K562 (cell line): ENCODE measurements at regions not wholly inside any gene's neighbourhood (a gene's known extent, or its start where the extent isn't known, plus 50 kb on each side); places are given as distances from the start of the nearest gene placed in this dataset.

Source experiments
- ATAC-seq: fragments of 200-7000 bp; cut with Tn5 transposase; 3 replicates; pipeline ENCODE4 v1.9.1; 2020; ENCODE audit warnings: moderate library complexity
- BruUV-seq: library from RNA; stranded (reverse); fragments of 400-500 nt; replicated peaks from 2 replicates; lab custom pipeline; 2021; lab: Mats Ljungman, UMichigan
- CTCF ChIA-PET: fragments of 300-600 bp; formaldehyde crosslinking; extraction: SDS; loops from one replicate; lab custom pipeline; 2021; ENCODE audit warnings: low intra/inter-chr PET ratio; lab: Yijun Ruan, JAX
- POLR2A ChIA-PET: fragments of 300-600, 350-650 bp; sonication (Branson Sonifier 250); formaldehyde crosslinking; extraction: SDS; loops from one replicate; lab custom pipeline; 2021; ENCODE audit warnings: antibody characterized with exemption, inconsistent platforms; lab: Yijun Ruan, JAX
- DNase-seq, 4 experiments: peaks; one replicate each; pipeline versions ENCODE4 v3.0.0 to v3.0.0-alpha.2; 2011 to 2018; ENCODE audit warnings: low spot score in 3 of 4, mixed read lengths in 3 of 4; ENCODE audit errors: extremely low read depth in 1 of 4
- FAIRE-seq: peaks from 2 replicates; lab custom pipeline; 2011; peaks lifted over from hg19 to GRCh38; lab: Jason Lieb, UNC
- H2AFZ ChIP-seq: 2 replicates; pipeline ENCODE4 v1.6.0; 2011; ENCODE audit warnings: low read depth, low read length, control low read depth, inconsistent platforms
- H3K27ac ChIP-seq: fragments of 200-600 bp; 3 replicates; pipeline ENCODE4 v1.8.0; 2011; ENCODE audit warnings: low read depth, mild to moderate bottlenecking, control low read depth, inconsistent platforms, low read length, moderate library complexity, mixed read lengths; ENCODE audit errors: extremely low read depth
- H3K27me3 ChIP-seq, 2 experiments: fragments of 300-600 bp in 1 of 2; 2 replicates in 1 of 2; 3 replicates in 1 of 2; pipeline versions ENCODE4 v1.6.0 to v1.8.0; 2011; ENCODE audit warnings: inconsistent platforms in 2 of 2, low read length in 2 of 2, mild to moderate bottlenecking in 1 of 2, mixed read lengths in 1 of 2, moderate library complexity in 1 of 2; ENCODE audit not compliant: control insufficient read depth in 2 of 2, insufficient read depth in 2 of 2
- H3K36me3 ChIP-seq: fragments of 300-600 bp; 3 replicates; pipeline ENCODE4 v1.8.0; 2011; ENCODE audit warnings: mild to moderate bottlenecking, low read length, inconsistent platforms; ENCODE audit not compliant: control insufficient read depth, insufficient read depth
- H3K4me1 ChIP-seq, 2 experiments: fragments of 200-600 bp in 1 of 2; replicated peaks in 1 of 2; 2 replicates in 1 of 2; 3 replicates in 1 of 2; pipeline versions ENCODE4 v1.5.1 to v1.8.0; 2011; ENCODE audit warnings: inconsistent platforms in 2 of 2, low read length in 2 of 2, mild to moderate bottlenecking in 1 of 2, mixed read lengths in 1 of 2, moderate library complexity in 1 of 2; ENCODE audit not compliant: control insufficient read depth in 2 of 2, insufficient read depth in 2 of 2
- H3K4me2 ChIP-seq: 2 replicates; pipeline ENCODE4 v1.6.1; 2011; ENCODE audit warnings: low read length, control low read depth, inconsistent platforms, mixed read lengths; ENCODE audit not compliant: insufficient read depth
- H3K4me3 ChIP-seq: fragments of 200-600 bp; sonication (generic), shearing (Covaris generic); 2 replicates; pipeline ENCODE4 v1.5.1; 2016; ENCODE audit warnings: control low read depth, inconsistent platforms
- H3K79me2 ChIP-seq: fragments of 200-600 bp; 3 replicates; pipeline ENCODE4 v1.8.0; 2011; ENCODE audit warnings: low read length, inconsistent platforms; ENCODE audit not compliant: control insufficient read depth, insufficient read depth
- H3K9ac ChIP-seq, 2 experiments: 2 replicates each; pipeline versions ENCODE4 v1.6.0 to v1.6.1; 2011; ENCODE audit warnings: low read depth in 2 of 2, low read length in 2 of 2, control low read depth in 1 of 2, inconsistent platforms in 1 of 2, mild to moderate bottlenecking in 1 of 2, mixed read lengths in 1 of 2; ENCODE audit not compliant: insufficient read depth in 1 of 2
- H3K9me1 ChIP-seq: one replicate; pipeline ENCODE4 v1.6.0; 2011; ENCODE audit warnings: inconsistent platforms, mild to moderate bottlenecking, low read length, moderate library complexity; ENCODE audit not compliant: control insufficient read depth, insufficient read depth
- H3K9me3 ChIP-seq: replicated peaks from 2 replicates; pipeline ENCODE4 v1.5.1; 2011; ENCODE audit warnings: low read depth, low read length, inconsistent platforms; ENCODE audit not compliant: control insufficient read depth, insufficient read depth
- H4K20me1 ChIP-seq: replicated peaks from 2 replicates; pipeline ENCODE4 v1.6.1; 2011; ENCODE audit warnings: low read length, inconsistent platforms, mixed read lengths; ENCODE audit not compliant: control insufficient read depth, insufficient read depth
- NFIX ChIP-seq: fragments of 250-450 bp; sonication (Bioruptor Pico); IDR thresholded peaks from 2 replicates; pipeline ENCODE4 v1.4.0; 2020; ENCODE audit warnings: low read depth, mild to moderate bottlenecking, moderate library complexity
- RFX1 ChIP-seq: fragments of 450-650 bp; IDR thresholded peaks from 2 replicates; pipeline ENCODE4 v1.6.1; 2016; ENCODE audit warnings: mild to moderate bottlenecking, moderate library complexity
- RNF2 ChIP-seq: sonication (generic); IDR thresholded peaks from 2 replicates; pipeline ENCODE4 v1.6.1; 2016
- WGBS: fragments of 100-300 bp; shearing (Covaris generic); methylation state at CpG from one replicate; pipeline ENCODE4 v1.1.6; 2016; ENCODE audit warnings: low coverage, mixed read lengths; ENCODE audit not compliant: insufficient coverage; ENCODE audit errors: missing lambda C conversion rate; 5-methylcytosine and 5-hydroxymethylcytosine counted together
- in situ Hi-C: fragments of 300-500 bp; cut with MboI; formaldehyde crosslinking; loops from 4 replicates; pipeline ENCODE4 v1.15.0; 2018; ENCODE audit warnings: inconsistent platforms, mixed read lengths
- intact Hi-C: fragments of 100-400 bp; cut with micrococcal nuclease; formaldehyde crosslinking; loops from 2 replicates; pipeline ENCODE4 v1.14.2; 2022
- TF ChIP-seq, protein P1 (sequence below): fragments of 250-450 bp; sonication (Bioruptor Pico); IDR thresholded peaks from 2 replicates; pipeline ENCODE4 v1.4.0; 2020

DNA sequence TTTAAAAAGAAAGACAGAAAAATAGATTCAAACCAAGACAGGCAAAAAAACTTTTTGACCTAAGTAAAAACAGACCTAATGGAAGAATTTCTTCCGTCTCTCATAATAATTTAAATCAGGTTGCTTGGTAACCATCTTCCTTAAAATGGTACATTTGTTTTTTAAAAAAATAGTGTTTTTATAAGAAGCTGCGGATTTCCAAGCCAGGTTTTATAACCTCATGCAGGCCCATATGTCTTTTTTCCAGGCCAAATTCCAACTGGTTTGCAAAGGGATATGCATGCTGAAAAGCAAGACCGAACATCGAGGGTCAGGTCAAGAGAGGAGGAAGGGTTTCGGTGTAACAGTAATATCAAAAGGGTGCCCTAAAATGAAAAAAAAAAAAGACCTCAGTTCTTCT, 172.9 kb downstream of the MAIP1 start (continued):
- TF ChIP-seq, protein P1, sequence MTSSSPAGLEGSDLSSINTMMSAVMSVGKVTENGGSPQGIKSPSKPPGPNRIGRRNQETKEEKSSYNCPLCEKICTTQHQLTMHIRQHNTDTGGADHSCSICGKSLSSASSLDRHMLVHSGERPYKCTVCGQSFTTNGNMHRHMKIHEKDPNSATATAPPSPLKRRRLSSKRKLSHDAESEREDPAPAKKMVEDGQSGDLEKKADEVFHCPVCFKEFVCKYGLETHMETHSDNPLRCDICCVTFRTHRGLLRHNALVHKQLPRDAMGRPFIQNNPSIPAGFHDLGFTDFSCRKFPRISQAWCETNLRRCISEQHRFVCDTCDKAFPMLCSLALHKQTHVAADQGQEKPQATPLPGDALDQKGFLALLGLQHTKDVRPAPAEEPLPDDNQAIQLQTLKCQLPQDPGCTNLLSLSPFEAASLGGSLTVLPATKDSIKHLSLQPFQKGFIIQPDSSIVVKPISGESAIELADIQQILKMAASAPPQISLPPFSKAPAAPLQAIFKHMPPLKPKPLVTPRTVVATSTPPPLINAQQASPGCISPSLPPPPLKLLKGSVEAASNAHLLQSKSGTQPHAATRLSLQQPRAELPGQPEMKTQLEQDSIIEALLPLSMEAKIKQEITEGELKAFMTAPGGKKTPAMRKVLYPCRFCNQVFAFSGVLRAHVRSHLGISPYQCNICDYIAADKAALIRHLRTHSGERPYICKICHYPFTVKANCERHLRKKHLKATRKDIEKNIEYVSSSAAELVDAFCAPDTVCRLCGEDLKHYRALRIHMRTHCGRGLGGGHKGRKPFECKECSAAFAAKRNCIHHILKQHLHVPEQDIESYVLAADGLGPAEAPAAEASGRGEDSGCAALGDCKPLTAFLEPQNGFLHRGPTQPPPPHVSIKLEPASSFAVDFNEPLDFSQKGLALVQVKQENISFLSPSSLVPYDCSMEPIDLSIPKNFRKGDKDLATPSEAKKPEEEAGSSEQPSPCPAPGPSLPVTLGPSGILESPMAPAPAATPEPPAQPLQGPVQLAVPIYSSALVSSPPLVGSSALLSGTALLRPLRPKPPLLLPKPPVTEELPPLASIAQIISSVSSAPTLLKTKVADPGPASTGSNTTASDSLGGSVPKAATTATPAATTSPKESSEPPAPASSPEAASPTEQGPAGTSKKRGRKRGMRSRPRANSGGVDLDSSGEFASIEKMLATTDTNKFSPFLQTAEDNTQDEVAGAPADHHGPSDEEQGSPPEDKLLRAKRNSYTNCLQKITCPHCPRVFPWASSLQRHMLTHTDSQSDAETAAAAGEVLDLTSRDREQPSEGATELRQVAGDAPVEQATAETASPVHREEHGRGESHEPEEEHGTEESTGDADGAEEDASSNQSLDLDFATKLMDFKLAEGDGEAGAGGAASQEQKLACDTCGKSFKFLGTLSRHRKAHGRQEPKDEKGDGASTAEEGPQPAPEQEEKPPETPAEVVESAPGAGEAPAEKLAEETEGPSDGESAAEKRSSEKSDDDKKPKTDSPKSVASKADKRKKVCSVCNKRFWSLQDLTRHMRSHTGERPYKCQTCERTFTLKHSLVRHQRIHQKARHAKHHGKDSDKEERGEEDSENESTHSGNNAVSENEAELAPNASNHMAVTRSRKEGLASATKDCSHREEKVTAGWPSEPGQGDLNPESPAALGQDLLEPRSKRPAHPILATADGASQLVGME (CRISPR knock-in tag): no peak
- no peak for TF ChIP-seq NFIX
- no peak for TF ChIP-seq RNF2

DNA sequence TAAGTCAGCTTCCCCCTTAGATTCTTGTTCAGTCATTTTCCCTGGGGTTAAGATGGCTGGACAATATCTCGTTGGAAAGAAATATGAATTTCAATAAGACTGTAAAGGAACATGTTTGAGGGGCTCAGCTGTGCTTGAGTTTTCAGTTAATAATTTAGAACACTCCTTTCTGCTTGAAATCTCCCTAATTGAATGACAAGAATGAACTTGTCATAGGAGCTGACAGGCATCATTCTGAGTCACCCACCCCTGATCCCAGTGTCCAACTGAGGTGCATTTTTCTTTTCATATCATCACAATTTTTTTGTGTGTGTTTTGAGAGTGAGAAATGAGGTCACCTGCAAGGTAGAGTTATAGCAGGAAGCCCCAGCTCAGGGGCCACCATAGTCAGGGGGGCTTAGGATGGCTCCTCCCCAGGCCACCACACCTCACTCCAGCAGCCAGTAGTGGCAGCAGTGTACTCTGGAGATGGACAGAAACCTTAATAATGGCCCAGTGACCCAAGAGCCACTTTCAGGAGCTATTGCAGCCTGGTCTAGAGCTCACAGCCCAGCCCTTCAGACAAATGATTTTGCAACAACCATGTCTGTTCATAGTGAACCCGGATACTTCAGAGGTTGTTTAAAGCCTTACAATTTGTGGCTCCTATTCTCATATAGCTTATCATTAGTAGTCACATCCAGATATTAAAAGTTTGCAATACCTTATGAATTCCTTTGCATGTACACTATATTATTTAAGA, 174.5 kb downstream of the MAIP1 start:
- intact Hi-C loops: no loop called here
- CTCF ChIA-PET: no interaction called here
- H3K27me3 ChIP-seq: no peaks in the 10 kb centered on the region

More for the DNA sequence above, 174.5 kb downstream of the MAIP1 start:
- Histone ChIP-seq H4K20me1 (no peaks in the 10 kb centered on the region), H3K36me3 (no peaks in the 10 kb centered on the region), H3K4me2 (no peak overlapping the region), H3K9ac (no peak overlapping the region), H3K79me2 (no peaks in the 10 kb centered on the region), H3K9me1 (no peaks in the 10 kb centered on the region), H3K4me3 (no peak overlapping the region)
- BruUV-seq: no TSS peak
- in situ Hi-C loops: no loop called here
- WGBS: 53% methylated on average over 2 of the region's 2 CpGs
- TF ChIP-seq RFX1: no peak
- TF ChIP-seq, all 486 proteins: peak for 0
- peaks cover 4 to 9% of the 10 kb centered on the region in 2 experiments; a peak in 3 of 5 replicates for H3K4me1 ChIP-seq
- no peaks in the 10 kb centered on the region; the same call in 1 of the 2 replicates for H3K9me3 ChIP-seq
- no peak overlapping the region for H2AFZ ChIP-seq
- ATAC-seq (no peak), FAIRE-seq (no peak), DNase-seq (no peak)
- H3K27ac ChIP-seq: no peak overlapping the region
- POLR2A ChIA-PET: interaction anchor here (0.7 kb wide), 1 partner anchor 79 kb away, joined by 3 read pairs; no protein-coding TSS in a partner anchor
